ENCODE measurements at regions not wholly inside any gene's neighbourhood (a gene's known extent, or its start where the extent isn't known, plus 50 kb on each side); places are given as distances from the start of the nearest gene placed in this dataset.

- no peak for TF ChIP-seq CTCF (IDR thresholded peaks at IDR 0.05; ENCODE audit: control insufficient read depth, extremely low read depth, insufficient read depth)
- no peak overlapping the region for H3K4me3 ChIP-seq (ENCODE audit: low read depth, low read length)
- DNase-seq (ENCODE audit: low read depth) = no peak
Measured at GRCh38 chr2:67965246-67965645, 97.6 kb downstream of the C1D start.

GRCh38 chr2:67970071-67970470 lies 92.7 kb downstream of the C1D start:
- no peak for DNase-seq (ENCODE audit: low read depth)
- no peak overlapping the region for H3K4me3 ChIP-seq (ENCODE audit: low read depth, low read length)
- no peak for TF ChIP-seq CTCF (IDR thresholded peaks at IDR 0.05; ENCODE audit: control insufficient read depth, extremely low read depth, insufficient read depth)

- no peak for TF ChIP-seq CTCF (IDR thresholded peaks at IDR 0.05; ENCODE audit: control insufficient read depth, extremely low read depth, insufficient read depth)
- no peak for DNase-seq (ENCODE audit: low read depth)
- H3K4me3 ChIP-seq (ENCODE audit: low read depth, low read length) = no peak overlapping the region
Measured at GRCh38 chr2:67970542-67970941, 92.3 kb downstream of the C1D start.

- no peak overlapping the region for H3K4me3 ChIP-seq (ENCODE audit: low read depth, low read length)
- no peak for DNase-seq (ENCODE audit: low read depth)
- TF ChIP-seq CTCF (IDR thresholded peaks at IDR 0.05; ENCODE audit: control insufficient read depth, extremely low read depth, insufficient read depth) = no peak
Measured at GRCh38 chr2:67974559-67975430, 88.0 kb downstream of the C1D start.

GRCh38 chr2:67977464-67977863 lies 85.3 kb downstream of the C1D start:
- H3K4me3 ChIP-seq (ENCODE audit: low read depth, low read length) = no peak overlapping the region
- TF ChIP-seq CTCF (IDR thresholded peaks at IDR 0.05; ENCODE audit: control insufficient read depth, extremely low read depth, insufficient read depth) = no peak
- DNase-seq (ENCODE audit: low read depth) = no peak

- TF ChIP-seq CTCF (IDR thresholded peaks at IDR 0.05; ENCODE audit: control insufficient read depth, extremely low read depth, insufficient read depth) = no peak
- H3K4me3 ChIP-seq (ENCODE audit: low read depth, low read length) = no peak overlapping the region
- DNase-seq (ENCODE audit: low read depth) = no peak
Measured at GRCh38 chr2:67982956-67983355, 79.8 kb downstream of the C1D start.

- H3K4me3 ChIP-seq (ENCODE audit: low read depth, low read length) = no peak overlapping the region
- no peak for TF ChIP-seq CTCF (IDR thresholded peaks at IDR 0.05; ENCODE audit: control insufficient read depth, extremely low read depth, insufficient read depth)
- DNase-seq (ENCODE audit: low read depth) = no peak
Measured at GRCh38 chr2:67984600-67984999, 78.2 kb downstream of the C1D start.
